GM18909 (cell line): ENCODE measurements at regions not wholly inside any gene's neighbourhood (a gene's known extent, or its start where the extent isn't known, plus 50 kb on each side); places are given as distances from the start of the nearest gene placed in this dataset.

Experiments used
- ATAC-seq: cut with Tn5 transposase; IDR thresholded peaks from one replicate; pipeline ENCODE4 v1.9.1; 2021; ENCODE audit warnings: mild to moderate bottlenecking; ENCODE audit not compliant: unreplicated experiment, poor library complexity

GRCh38 chr4:112003231-112003907 lies 141.9 kb upstream of the FAM241A start:
- no peak for ATAC-seq

- ATAC-seq: no peak
These were observed 140.2 kb upstream of the FAM241A start for GRCh38 chr4:112005027-112005426.

GRCh38 chr4:112007391-112007790 lies 137.9 kb upstream of the FAM241A start:
- ATAC-seq: no peak

GRCh38 chr4:112015960-112016359 lies 129.3 kb upstream of the FAM241A start:
- ATAC-seq: no peak

- no peak for ATAC-seq
These were observed 121.8 kb upstream of the FAM241A start for GRCh38 chr4:112023402-112023950.

GRCh38 chr4:112026058-112026457 lies 119.2 kb upstream of the FAM241A start:
- ATAC-seq: no peak

- ATAC-seq: no peak
These were observed 115.5 kb upstream of the FAM241A start for GRCh38 chr4:112029771-112030171.

GRCh38 chr4:112031712-112032328 lies 113.4 kb upstream of the FAM241A start:
- peak; percentile 90 for ATAC-seq

- ATAC-seq: no peak
These were observed 108.4 kb upstream of the FAM241A start for GRCh38 chr4:112036886-112037285.

GRCh38 chr4:112038861-112039260 lies 106.4 kb upstream of the FAM241A start:
- no peak for ATAC-seq

GRCh38 chr4:112049119-112049518 lies 96.1 kb upstream of the FAM241A start:
- peak; percentile 86 for ATAC-seq

- ATAC-seq: no peak
These were observed 91.4 kb upstream of the FAM241A start for GRCh38 chr4:112053825-112054350.

- no peak for ATAC-seq
These were observed 90.2 kb upstream of the FAM241A start for GRCh38 chr4:112055100-112055499.

- no peak for ATAC-seq
These were observed 87.8 kb upstream of the FAM241A start for GRCh38 chr4:112057470-112057869.

GRCh38 chr4:112058433-112058832 lies 86.8 kb upstream of the FAM241A start:
- ATAC-seq: no peak

GRCh38 chr4:112060212-112060611 lies 85.0 kb upstream of the FAM241A start:
- peak; percentile 48 for ATAC-seq

GRCh38 chr4:112061207-112061817 lies 83.9 kb upstream of the FAM241A start:
- no peak for ATAC-seq

- no peak for ATAC-seq
These were observed 82.0 kb upstream of the FAM241A start for GRCh38 chr4:112063260-112063659.

GRCh38 chr4:112069110-112069509 lies 76.1 kb upstream of the FAM241A start:
- ATAC-seq: no peak

- no peak for ATAC-seq
These were observed 72.1 kb upstream of the FAM241A start for GRCh38 chr4:112073181-112073580.

- peak; percentile 83 for ATAC-seq
These were observed 70.0 kb upstream of the FAM241A start for GRCh38 chr4:112075129-112075753.
